HepG2 (cell line): ENCODE measurements at regions not wholly inside any gene's neighbourhood (a gene's known extent, or its start where the extent isn't known, plus 50 kb on each side); places are given as distances from the start of the nearest gene placed in this dataset.

ENCODE experiments used
- ATAC-seq: fragments of 200-7000 bp; cut with Tn5 transposase; 3 replicates; pipeline ENCODE4 v1.9.1; 2020; ENCODE audit warnings: mild to moderate bottlenecking, moderate library complexity
- BruUV-seq: library from RNA; stranded (reverse); fragments of 400-500 nt; replicated peaks from 2 replicates; lab custom pipeline; 2021; lab: Mats Ljungman, UMichigan
- CTCF ChIA-PET: fragments of 300-600 bp; formaldehyde crosslinking; extraction: SDS; loops from one replicate; lab custom pipeline; 2021; ENCODE audit warnings: low total read pairs, inconsistent platforms, low intra/inter-chr PET ratio; lab: Yijun Ruan, JAX
- POLR2A ChIA-PET: fragments of 350-600 bp; sonication (Branson Sonifier 250); formaldehyde crosslinking; loops from one replicate; lab custom pipeline; 2020; ENCODE audit warnings: antibody characterized with exemption, inconsistent platforms; lab: Yijun Ruan, JAX
- DNase-seq: peaks from one replicate; pipeline ENCODE4 v3.0.0-alpha.2; 2015; ENCODE audit warnings: low spot score
- FAIRE-seq: peaks from 3 replicates; lab custom pipeline; 2011; peaks lifted over from hg19 to GRCh38; lab: Jason Lieb, UNC
- H2AFZ ChIP-seq: one replicate; pipeline ENCODE4 v1.6.1; 2011; ENCODE audit warnings: low read length, inconsistent platforms
- H3K27ac ChIP-seq: fragments of 300-600 bp; 3 replicates; pipeline ENCODE4 v1.8.0; 2011; ENCODE audit warnings: mixed run types, mild to moderate bottlenecking, mixed read lengths, low read length, inconsistent platforms; ENCODE audit not compliant: insufficient read depth; ENCODE audit errors: extremely low read length
- H3K27me3 ChIP-seq, 2 experiments: fragments of 200-600 bp in 1 of 2; 2 replicates in 1 of 2; 3 replicates in 1 of 2; pipeline versions ENCODE4 v1.6.0 to v1.8.0; 2011; ENCODE audit warnings: low read length in 2 of 2, mild to moderate bottlenecking in 2 of 2, moderate library complexity in 2 of 2, inconsistent platforms in 1 of 2; ENCODE audit not compliant: insufficient read depth in 2 of 2, control insufficient read depth in 1 of 2
- H3K36me3 ChIP-seq, 2 experiments: fragments of 200-600 bp in 1 of 2; replicated peaks in 1 of 2; 2 replicates in 1 of 2; 3 replicates in 1 of 2; pipeline versions ENCODE4 v1.5.1 to v1.8.0; 2011; ENCODE audit warnings: low read length in 2 of 2, inconsistent platforms in 1 of 2; ENCODE audit not compliant: insufficient read depth in 2 of 2, control insufficient read depth in 1 of 2
- H3K4me1 ChIP-seq: 2 replicates; pipeline ENCODE4 v1.5.1; 2012; ENCODE audit warnings: low read length, inconsistent platforms; ENCODE audit not compliant: insufficient read depth
- H3K4me2 ChIP-seq: 2 replicates; pipeline ENCODE4 v1.6.0; 2011; ENCODE audit warnings: low read depth, low read length, inconsistent platforms
- H3K4me3 ChIP-seq, 3 experiments: fragments of 200-600 bp in 1 of 3; sonication (generic), shearing (Covaris generic) in 1 of 3; replicated peaks in 1 of 3; 2 replicates each; pipeline ENCODE4 v1.5.1; 2011 to 2016; ENCODE audit warnings: low read length in 3 of 3, inconsistent platforms in 2 of 3, low read depth in 2 of 3, mild to moderate bottlenecking in 2 of 3, control low read depth in 1 of 3, mixed read lengths in 1 of 3; ENCODE audit not compliant: insufficient read depth in 1 of 3
- H3K79me2 ChIP-seq: one replicate; pipeline ENCODE4 v1.6.1; 2011; ENCODE audit warnings: low read length, inconsistent platforms; ENCODE audit not compliant: insufficient read depth
- H3K9ac ChIP-seq: 2 replicates; pipeline ENCODE4 v1.6.0; 2011; ENCODE audit warnings: mild to moderate bottlenecking, low read depth, low read length, inconsistent platforms; ENCODE audit not compliant: insufficient read depth
- H3K9me3 ChIP-seq: 2 replicates; pipeline ENCODE4 v1.5.1; 2012; ENCODE audit warnings: mild to moderate bottlenecking, low read length
- H4K20me1 ChIP-seq: 2 replicates; pipeline ENCODE4 v1.6.0; 2011; ENCODE audit warnings: inconsistent platforms, mild to moderate bottlenecking, low read length, moderate library complexity; ENCODE audit not compliant: insufficient read depth
- ARNT ChIP-seq: fragments of 450-650 bp; IDR thresholded peaks from 2 replicates; pipeline ENCODE4 v1.6.1; 2017
- CEBPB ChIP-seq: IDR thresholded peaks from 2 replicates; pipeline ENCODE4 v1.6.1; 2011; ENCODE audit warnings: low read depth, low read length, improper control_type of control experiment, borderline replicate concordance
- EHMT2 ChIP-seq: fragments of 200-600 bp; sonication (generic); IDR thresholded peaks from 2 replicates; pipeline ENCODE4 v1.7.0; 2017; ENCODE audit warnings: antibody characterized with exemption, low read depth, low read length, borderline replicate concordance
- IRF2 ChIP-seq: IDR thresholded peaks from 2 replicates; pipeline ENCODE4 v1.6.1; 2018; ENCODE audit warnings: missing genetic modification reagents, missing compliant biosample characterization
- KAT7 ChIP-seq: IDR thresholded peaks from 2 replicates; pipeline ENCODE4 v1.6.1; 2018; ENCODE audit warnings: borderline replicate concordance, missing compliant biosample characterization
- NFE2L2 ChIP-seq: fragments of 150-350 bp; IDR thresholded peaks from 2 replicates; pipeline ENCODE4 v1.6.1; 2014; ENCODE audit warnings: low read length
- NFYB ChIP-seq: sonication (generic); formaldehyde crosslinking; IDR thresholded peaks from 2 replicates; pipeline ENCODE4 v1.4.0; 2020; ENCODE audit warnings: missing genetic modification reagents
- RCOR2 ChIP-seq: IDR thresholded peaks from 2 replicates; pipeline ENCODE4 v1.6.1; 2016; ENCODE audit warnings: missing biosample characterization, missing genetic modification reagents
- ZBTB8A ChIP-seq: sonication (generic); formaldehyde crosslinking; IDR thresholded peaks from 2 replicates; pipeline ENCODE4 v1.4.0; 2020; ENCODE audit warnings: mild to moderate bottlenecking, low read depth, missing genetic modification reagents, borderline replicate concordance
- ZFP36L1 ChIP-seq: sonication (generic); formaldehyde crosslinking; IDR thresholded peaks from 2 replicates; pipeline ENCODE4 v1.8.0; 2022; ENCODE audit warnings: mild to moderate bottlenecking, missing genetic modification reagents, moderate library complexity
- ZNF333 ChIP-seq: sonication (generic); formaldehyde crosslinking; IDR thresholded peaks from 2 replicates; pipeline ENCODE4 v1.4.0; 2020; ENCODE audit warnings: mild to moderate bottlenecking, missing genetic modification reagents, borderline replicate concordance
- ZNF766 ChIP-seq: sonication (generic); formaldehyde crosslinking; IDR thresholded peaks from 2 replicates; pipeline ENCODE4 v1.5.0; 2020; ENCODE audit warnings: missing genetic modification reagents, borderline replicate concordance
- WGBS: methylation state at CpG from one replicate; pipeline ENCODE4 v1.1.6; 2017; ENCODE audit warnings: low lambda C conversion rate; 5-methylcytosine and 5-hydroxymethylcytosine counted together
- in situ Hi-C: cut with HindIII; loops from 2 replicates; pipeline ENCODE4 v1.10.0; 2017; ENCODE audit warnings: low pct_unique_long_range_greater_than_20kb; ENCODE audit not compliant: extremely low pct_ligation_motif_present
- intact Hi-C: fragments of 100-400 bp; cut with micrococcal nuclease; formaldehyde crosslinking; loops from one replicate; pipeline ENCODE4 v1.10.0; 2022; ENCODE audit not compliant: unreplicated experiment
- TF ChIP-seq, protein P1 (sequence below): sonication (generic); formaldehyde crosslinking; IDR thresholded peaks from 2 replicates; pipeline ENCODE4 v1.5.0; 2020; ENCODE audit warnings: mild to moderate bottlenecking, missing genetic modification reagents
- TF ChIP-seq, protein P2 (sequence below): sonication (generic); formaldehyde crosslinking; IDR thresholded peaks from 2 replicates; pipeline ENCODE4 v1.8.0; 2022; ENCODE audit warnings: missing genetic modification reagents, mild to moderate bottlenecking, moderate library complexity, borderline replicate concordance
- TF ChIP-seq, protein P3 (sequence below), 2 experiments: sonication (generic) in 1 of 2; formaldehyde crosslinking in 1 of 2; IDR thresholded peaks; 2 replicates each; pipeline versions ENCODE4 v1.4.0 to v1.6.1; 2016 to 2020; ENCODE audit warnings: borderline replicate concordance in 1 of 2, low read depth in 1 of 2, mild to moderate bottlenecking in 1 of 2, missing genetic modification reagents in 1 of 2

GRCh38 chr9:81824802-81825730 lies 103.2 kb upstream of the SPATA31D4 start:
- Histone ChIP-seq H3K9me3 (no peaks in the 10 kb centered on the region), H3K9ac (no peak overlapping the region), H3K4me1 (peaks cover 8% of the 10 kb centered on the region), H3K36me3 (no peaks in the 10 kb centered on the region), H3K27me3 (peaks cover 0 to 7% of the 10 kb centered on the region in 2 experiments; a peak in 2 of 5 replicates), H3K4me3 (no peak overlapping the region), H3K79me2 (no peaks in the 10 kb centered on the region), H3K27ac (no peak overlapping the region), H2AFZ (no peak overlapping the region), H3K4me2 (no peak overlapping the region), H4K20me1 (no peaks in the 10 kb centered on the region)
- no peak for ATAC-seq
- DNase-seq, result no peak
- ChIA-PET POLR2A (no interaction called here), CTCF (no interaction called here)
- FAIRE-seq, result no peak
- in situ Hi-C loops (no loop called here), intact Hi-C loops (no loop called here)
- no TSS peak for BruUV-seq
- WGBS, result 64% methylated on average over 8 of the region's 8 CpGs
- TF ChIP-seq IRF2 (CRISPR knock-in tag) (no peak), ARNT (no peak), ZFP36L1 (CRISPR knock-in tag) (no peak), NFE2L2 (no peak), EHMT2 (no peak), NFYB (CRISPR knock-in tag) (no peak), CEBPB (no peak), ZNF766 (CRISPR knock-in tag) (no peak), ZBTB8A (no peak), RCOR2 (CRISPR knock-in tag) (no peak), KAT7 (CRISPR knock-in tag) (no peak), ZNF333 (CRISPR knock-in tag) (no peak)
- TF ChIP-seq, protein P1, sequence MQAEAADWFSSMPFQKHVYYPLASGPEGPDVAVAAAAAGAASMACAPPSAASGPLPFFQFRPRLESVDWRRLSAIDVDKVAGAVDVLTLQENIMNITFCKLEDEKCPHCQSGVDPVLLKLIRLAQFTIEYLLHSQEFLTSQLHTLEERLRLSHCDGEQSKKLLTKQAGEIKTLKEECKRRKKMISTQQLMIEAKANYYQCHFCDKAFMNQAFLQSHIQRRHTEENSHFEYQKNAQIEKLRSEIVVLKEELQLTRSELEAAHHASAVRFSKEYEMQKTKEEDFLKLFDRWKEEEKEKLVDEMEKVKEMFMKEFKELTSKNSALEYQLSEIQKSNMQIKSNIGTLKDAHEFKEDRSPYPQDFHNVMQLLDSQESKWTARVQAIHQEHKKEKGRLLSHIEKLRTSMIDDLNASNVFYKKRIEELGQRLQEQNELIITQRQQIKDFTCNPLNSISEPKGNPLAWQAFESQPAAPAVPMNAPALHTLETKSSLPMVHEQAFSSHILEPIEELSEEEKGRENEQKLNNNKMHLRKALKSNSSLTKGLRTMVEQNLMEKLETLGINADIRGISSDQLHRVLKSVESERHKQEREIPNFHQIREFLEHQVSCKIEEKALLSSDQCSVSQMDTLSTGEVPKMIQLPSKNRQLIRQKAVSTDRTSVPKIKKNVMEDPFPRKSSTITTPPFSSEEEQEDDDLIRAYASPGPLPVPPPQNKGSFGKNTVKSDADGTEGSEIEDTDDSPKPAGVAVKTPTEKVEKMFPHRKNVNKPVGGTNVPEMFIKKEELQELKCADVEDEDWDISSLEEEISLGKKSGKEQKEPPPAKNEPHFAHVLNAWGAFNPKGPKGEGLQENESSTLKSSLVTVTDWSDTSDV (CRISPR knock-in tag), result no peak
- TF ChIP-seq, protein P2, sequence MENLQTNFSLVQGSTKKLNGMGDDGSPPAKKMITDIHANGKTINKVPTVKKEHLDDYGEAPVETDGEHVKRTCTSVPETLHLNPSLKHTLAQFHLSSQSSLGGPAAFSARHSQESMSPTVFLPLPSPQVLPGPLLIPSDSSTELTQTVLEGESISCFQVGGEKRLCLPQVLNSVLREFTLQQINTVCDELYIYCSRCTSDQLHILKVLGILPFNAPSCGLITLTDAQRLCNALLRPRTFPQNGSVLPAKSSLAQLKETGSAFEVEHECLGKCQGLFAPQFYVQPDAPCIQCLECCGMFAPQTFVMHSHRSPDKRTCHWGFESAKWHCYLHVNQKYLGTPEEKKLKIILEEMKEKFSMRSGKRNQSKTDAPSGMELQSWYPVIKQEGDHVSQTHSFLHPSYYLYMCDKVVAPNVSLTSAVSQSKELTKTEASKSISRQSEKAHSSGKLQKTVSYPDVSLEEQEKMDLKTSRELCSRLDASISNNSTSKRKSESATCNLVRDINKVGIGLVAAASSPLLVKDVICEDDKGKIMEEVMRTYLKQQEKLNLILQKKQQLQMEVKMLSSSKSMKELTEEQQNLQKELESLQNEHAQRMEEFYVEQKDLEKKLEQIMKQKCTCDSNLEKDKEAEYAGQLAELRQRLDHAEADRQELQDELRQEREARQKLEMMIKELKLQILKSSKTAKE (CRISPR knock-in tag), result no peak
- TF ChIP-seq, protein P3, sequence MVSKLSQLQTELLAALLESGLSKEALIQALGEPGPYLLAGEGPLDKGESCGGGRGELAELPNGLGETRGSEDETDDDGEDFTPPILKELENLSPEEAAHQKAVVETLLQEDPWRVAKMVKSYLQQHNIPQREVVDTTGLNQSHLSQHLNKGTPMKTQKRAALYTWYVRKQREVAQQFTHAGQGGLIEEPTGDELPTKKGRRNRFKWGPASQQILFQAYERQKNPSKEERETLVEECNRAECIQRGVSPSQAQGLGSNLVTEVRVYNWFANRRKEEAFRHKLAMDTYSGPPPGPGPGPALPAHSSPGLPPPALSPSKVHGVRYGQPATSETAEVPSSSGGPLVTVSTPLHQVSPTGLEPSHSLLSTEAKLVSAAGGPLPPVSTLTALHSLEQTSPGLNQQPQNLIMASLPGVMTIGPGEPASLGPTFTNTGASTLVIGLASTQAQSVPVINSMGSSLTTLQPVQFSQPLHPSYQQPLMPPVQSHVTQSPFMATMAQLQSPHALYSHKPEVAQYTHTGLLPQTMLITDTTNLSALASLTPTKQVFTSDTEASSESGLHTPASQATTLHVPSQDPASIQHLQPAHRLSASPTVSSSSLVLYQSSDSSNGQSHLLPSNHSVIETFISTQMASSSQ (IDR thresholded peaks at IDR 0.05; ENCODE audit: low read depth), result no peak
- TF ChIP-seq, protein P3 (CRISPR knock-in tag; IDR thresholded peaks at IDR 0.05; ENCODE audit: borderline replicate concordance), result no peak
